Gastroesophageal sphincter (tissue), 3 donors: ENCODE measurements at regions not wholly inside any gene's neighbourhood (a gene's known extent, or its start where the extent isn't known, plus 50 kb on each side); places are given as distances from the start of the nearest gene placed in this dataset.
"Not testable (repeated sequence)": the region's sequence is repeated elsewhere in the genome, so short reads cannot be mapped to it uniquely, and the experiment has no call there.

Experiments used
- POLR2AphosphoS5 ChIP-seq: sonication (generic); formaldehyde crosslinking; IDR thresholded peaks from one replicate; pipeline ENCODE4 v1.6.1; 2017; ENCODE audit warnings: antibody characterized with exemption
- TF ChIP-seq, protein P1 (sequence below), 4 experiments: fragments of 200-600 bp in 2 of 4; fragments of 450-650 bp in 2 of 4; sonication (generic) in 1 of 4; IDR thresholded peaks; one replicate each; pipeline ENCODE4 v1.5.1; 2017 to 2019; ENCODE audit warnings: antibody characterized with exemption in 4 of 4, mild to moderate bottlenecking in 2 of 4, moderate library complexity in 2 of 4

DNA sequence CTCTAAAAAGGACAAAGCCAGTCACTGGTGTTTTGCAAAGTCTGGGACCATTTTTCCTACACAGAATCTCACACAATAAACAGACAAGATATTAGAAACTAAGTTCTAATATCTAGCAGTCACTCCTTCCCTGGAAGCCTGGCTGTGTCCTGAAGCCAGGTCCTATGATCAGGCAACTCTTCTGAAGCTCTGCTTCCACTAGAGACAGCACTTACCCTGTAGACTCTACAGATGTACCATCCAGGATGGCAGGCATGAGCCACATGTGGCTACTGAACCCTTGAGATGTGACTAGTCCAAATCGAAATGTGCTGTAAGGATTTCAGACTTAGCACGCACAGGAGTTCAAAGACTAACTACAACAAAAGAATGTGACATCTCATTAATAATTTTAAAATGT lies 110.3 kb upstream of the NBPF9 start:
- TF ChIP-seq, protein P1, sequence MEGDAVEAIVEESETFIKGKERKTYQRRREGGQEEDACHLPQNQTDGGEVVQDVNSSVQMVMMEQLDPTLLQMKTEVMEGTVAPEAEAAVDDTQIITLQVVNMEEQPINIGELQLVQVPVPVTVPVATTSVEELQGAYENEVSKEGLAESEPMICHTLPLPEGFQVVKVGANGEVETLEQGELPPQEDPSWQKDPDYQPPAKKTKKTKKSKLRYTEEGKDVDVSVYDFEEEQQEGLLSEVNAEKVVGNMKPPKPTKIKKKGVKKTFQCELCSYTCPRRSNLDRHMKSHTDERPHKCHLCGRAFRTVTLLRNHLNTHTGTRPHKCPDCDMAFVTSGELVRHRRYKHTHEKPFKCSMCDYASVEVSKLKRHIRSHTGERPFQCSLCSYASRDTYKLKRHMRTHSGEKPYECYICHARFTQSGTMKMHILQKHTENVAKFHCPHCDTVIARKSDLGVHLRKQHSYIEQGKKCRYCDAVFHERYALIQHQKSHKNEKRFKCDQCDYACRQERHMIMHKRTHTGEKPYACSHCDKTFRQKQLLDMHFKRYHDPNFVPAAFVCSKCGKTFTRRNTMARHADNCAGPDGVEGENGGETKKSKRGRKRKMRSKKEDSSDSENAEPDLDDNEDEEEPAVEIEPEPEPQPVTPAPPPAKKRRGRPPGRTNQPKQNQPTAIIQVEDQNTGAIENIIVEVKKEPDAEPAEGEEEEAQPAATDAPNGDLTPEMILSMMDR (IDR thresholded peaks at IDR 0.05): not testable (repeated sequence)
- TF ChIP-seq POLR2AphosphoS5: not testable (repeated sequence)
